ENCODE measurements at regions not wholly inside any gene's neighbourhood (a gene's known extent, or its start where the extent isn't known, plus 50 kb on each side); places are given as distances from the start of the nearest gene placed in this dataset.

DNA sequence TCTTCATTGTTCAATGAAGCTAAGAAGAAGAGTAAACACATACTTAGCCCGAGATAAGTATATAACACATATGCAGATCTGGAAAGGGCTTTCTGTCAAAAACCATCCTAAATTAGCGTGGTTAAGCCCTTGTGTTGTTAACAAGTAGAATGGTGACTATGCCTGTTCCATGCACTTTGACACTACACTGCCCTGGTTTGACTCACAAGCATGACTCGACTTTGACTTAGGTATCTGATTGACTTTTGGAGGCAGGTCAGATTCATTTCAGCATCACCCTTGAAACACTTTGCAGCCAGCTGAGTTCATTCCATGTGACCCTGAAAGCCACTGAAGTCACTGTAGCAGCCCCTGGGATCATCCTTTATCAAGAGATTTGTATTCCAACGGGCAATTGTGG lies 239.8 kb downstream of the TBX18 start (continued):
- TF ChIP-seq RXRA (IDR thresholded peaks at IDR 0.05; ENCODE audit: insufficient read depth, low read depth, low read length) (no peak), CHD2 (IDR thresholded peaks at IDR 0.05; ENCODE audit: low read length) (no peak)

DNA sequence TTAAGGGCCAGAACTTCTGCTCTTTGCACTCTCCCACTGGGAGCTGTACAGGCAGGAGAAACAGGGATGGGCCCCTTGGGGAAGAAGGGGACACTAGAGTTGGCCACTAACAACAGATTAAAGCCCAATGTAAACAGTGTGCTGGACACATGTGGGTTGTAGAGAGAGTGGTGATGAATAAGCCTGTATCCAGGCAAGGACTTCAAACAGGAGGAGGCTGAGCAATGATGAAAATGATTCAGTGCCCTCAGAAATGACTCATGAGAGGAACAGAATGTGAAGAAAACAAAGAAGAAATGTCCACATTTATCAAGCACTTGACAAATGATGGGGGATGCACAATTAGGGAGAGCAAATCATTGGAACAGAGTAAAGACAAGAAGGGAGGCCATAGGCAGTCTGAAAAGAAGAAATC lies 242.3 kb downstream of the TBX18 start:
- Histone ChIP-seq H3K9me3 (ENCODE audit: insufficient read depth in 2 of 2, low read depth in 1 of 2, low read length in 1 of 2) (no peaks in the 10 kb centered on the region), H3K4ac (replicated peaks; ENCODE audit: insufficient read length, low read depth, low read length) (no peak overlapping the region), H4K20me1 (replicated peaks in 1 of 2; ENCODE audit: control insufficient read depth in 1 of 2, insufficient read depth in 2 of 2, low read length in 2 of 2) (no peaks in the 10 kb centered on the region), H2AFZ (ENCODE audit: low read length) (no peak overlapping the region), H3K9ac (replicated peaks in 1 of 4; ENCODE audit: extremely low read depth in 1 of 4, low read depth in 3 of 4, low read length in 3 of 4) (no peak overlapping the region), H3K18ac (ENCODE audit: extremely low read depth, low read length) (no peak overlapping the region), H3K27me3 (replicated peaks in 1 of 4; ENCODE audit: control insufficient read depth in 3 of 4, extremely low read depth in 1 of 4, insufficient read depth in 3 of 4, low read length in 3 of 4) (no peaks in the 10 kb centered on the region), H3K14ac (ENCODE audit: insufficient read length) (no peak overlapping the region), H3K4me1 (replicated peaks in 1 of 4; ENCODE audit: control insufficient read depth in 3 of 4, insufficient read depth in 4 of 4, low read length in 3 of 4) (no peaks in the 10 kb centered on the region), H2BK120ac (replicated peaks; ENCODE audit: low read depth, low read length) (no peak overlapping the region), H3K27ac (ENCODE audit: low read depth, low read length) (no peak overlapping the region), H3K56ac (replicated peaks; ENCODE audit: insufficient read length, low read depth, low read length) (no peak overlapping the region), H4K5ac (ENCODE audit: insufficient read length, low read depth, low read length) (no peak overlapping the region), H2AK5ac (ENCODE audit: low read depth, low read length) (no peak overlapping the region), H2BK15ac (ENCODE audit: low read length) (no peak overlapping the region), H4K91ac (replicated peaks; ENCODE audit: insufficient read length, low read length) (no peak overlapping the region), H3K23me2 (ENCODE audit: low read depth, low read length) (no peaks in the 10 kb centered on the region), H3K79me1 (ENCODE audit: low read depth, low read length) (no peaks in the 10 kb centered on the region), H3K4me3 (ENCODE audit: extremely low read depth in 1 of 4, insufficient read depth in 2 of 4, low read depth in 3 of 4, low read length in 4 of 4) (no peak overlapping the region), H2BK20ac (ENCODE audit: low read length) (no peak overlapping the region), H3K4me2 (ENCODE audit: insufficient read depth in 1 of 2, low read depth in 2 of 2, low read length in 2 of 2) (no peak overlapping the region), H3K36me3 (ENCODE audit: control insufficient read depth in 2 of 4, insufficient read depth in 4 of 4, low read length in 3 of 4) (no peaks in the 10 kb centered on the region), H3K23ac (ENCODE audit: insufficient read length) (no peak overlapping the region), H2BK5ac (ENCODE audit: low read depth, low read length) (no peak overlapping the region), H2BK12ac (ENCODE audit: low read depth, low read length) (no peak overlapping the region), H4K8ac (ENCODE audit: extremely low read depth, insufficient read depth, low read length) (no peak overlapping the region), H3K79me2 (ENCODE audit: control insufficient read depth in 1 of 2, insufficient read depth in 2 of 2, low read length in 2 of 2) (no peaks in the 10 kb centered on the region)
- DNase-seq (ENCODE audit: low read depth in 1 of 2, low spot score in 2 of 2) (no peak), FAIRE-seq (no peak)
- TF ChIP-seq CBX8 (IDR thresholded peaks at IDR 0.05; ENCODE audit: borderline replicate concordance, low read depth, low read length) = no peak
- TF ChIP-seq JUND (IDR thresholded peaks at IDR 0.05; ENCODE audit: low read length) = no peak
- TF ChIP-seq EP300 (IDR thresholded peaks at IDR 0.05; ENCODE audit: borderline replicate concordance in 1 of 2, low read depth in 2 of 2, low read length in 2 of 2) = no peak
- no peak for TF ChIP-seq POU5F1 (IDR thresholded peaks at IDR 0.05; ENCODE audit: low read depth, low read length)
- no peak for TF ChIP-seq POLR2A (IDR thresholded peaks at IDR 0.05; ENCODE audit: control extremely low read depth in 1 of 2, low read depth in 2 of 2, low read length in 2 of 2)
- no peak for TF ChIP-seq CREB1 (IDR thresholded peaks at IDR 0.05)
- no peak for TF ChIP-seq KDM1A (IDR thresholded peaks at IDR 0.05; ENCODE audit: borderline replicate concordance, low read length)
- TF ChIP-seq YY1 (IDR thresholded peaks at IDR 0.05; ENCODE audit: low read depth, low read length) = no peak
- no peak for TF ChIP-seq CTBP2 (IDR thresholded peaks at IDR 0.05; ENCODE audit: borderline replicate concordance, insufficient read depth, insufficient read length, low read length)
- no peak for TF ChIP-seq TAF1 (IDR thresholded peaks at IDR 0.05; ENCODE audit: low read depth, low read length)
- TF ChIP-seq KDM4A (IDR thresholded peaks at IDR 0.05; ENCODE audit: low read depth, low read length, severe bottlenecking) = no peak
- ChIA-PET POLR2A (ENCODE audit: partially characterized antibody) (no interaction called here), CTCF (ENCODE audit: partially characterized antibody) (no interaction called here)

Measured in H1 (cell line).